Fibroblast of skin of scalp (primary cell): ENCODE measurements at regions not wholly inside any gene's neighbourhood (a gene's known extent, or its start where the extent isn't known, plus 50 kb on each side); places are given as distances from the start of the nearest gene placed in this dataset.
A peak's percentile ranks its signal among the peaks of the same experiment; 100 is the strongest.

Source experiments
- DNase-seq: peaks from one replicate; pipeline ENCODE4 v3.0.0-alpha.2; 2013

DNA sequence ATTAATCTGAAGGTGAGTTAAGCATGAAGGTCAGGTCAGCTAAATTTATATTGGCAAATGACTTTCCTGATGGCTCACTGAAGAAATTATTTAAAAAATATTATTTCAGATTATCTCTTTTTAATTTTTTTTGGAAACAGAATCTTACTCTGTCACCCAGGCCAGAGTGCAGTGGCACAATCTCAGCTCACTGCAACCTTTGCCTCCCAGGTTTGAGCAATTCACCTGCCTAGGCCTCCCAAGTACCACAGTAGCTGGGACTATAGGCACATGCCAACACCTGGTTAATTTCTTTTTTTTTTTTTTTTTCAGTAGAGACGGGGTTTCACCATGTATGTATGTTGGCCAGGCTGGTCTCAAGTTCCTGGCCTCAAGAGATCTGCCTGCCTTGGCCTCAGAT is 976.7 kb downstream of the TTLL7 start:
- DNase-seq, result no peak

DNA sequence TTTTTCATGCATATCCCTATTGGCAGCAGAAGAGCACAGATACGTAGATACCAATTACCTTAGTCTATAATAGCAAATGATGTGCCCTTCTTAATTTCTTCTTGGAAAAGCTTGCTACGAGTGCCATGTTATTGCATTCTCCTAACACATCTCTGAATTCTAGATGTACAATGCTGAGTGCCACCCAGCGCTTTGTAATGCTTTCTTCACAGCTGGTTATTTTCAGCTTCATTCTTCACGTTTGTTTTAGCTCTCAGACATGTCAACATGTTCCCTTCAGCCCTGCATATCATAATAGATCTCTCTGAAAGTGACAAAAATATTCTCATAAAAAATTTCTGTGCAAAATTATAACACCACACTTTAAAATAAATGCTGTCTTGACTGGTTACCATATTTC is 981.2 kb downstream of the TTLL7 start:
- no peak for DNase-seq

DNA sequence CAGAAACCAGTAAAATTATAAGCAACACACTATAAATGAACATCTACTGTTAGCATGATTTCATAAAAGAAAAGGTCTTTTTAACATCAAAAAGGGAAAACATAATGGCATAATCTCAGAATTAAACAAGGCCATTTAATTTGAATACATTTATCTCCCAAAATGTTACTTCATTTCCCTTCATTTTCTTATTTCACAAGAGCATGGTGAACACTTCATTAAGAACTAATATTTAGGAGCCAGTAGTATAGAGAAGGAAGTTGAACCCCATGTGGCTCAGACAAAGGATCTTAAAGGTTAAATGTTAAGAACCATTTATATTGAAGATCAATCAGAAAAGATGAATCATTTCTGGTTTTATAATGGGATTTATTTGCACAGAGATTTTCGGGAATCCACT is 981.7 kb downstream of the TTLL7 start:
- no peak for DNase-seq

DNA sequence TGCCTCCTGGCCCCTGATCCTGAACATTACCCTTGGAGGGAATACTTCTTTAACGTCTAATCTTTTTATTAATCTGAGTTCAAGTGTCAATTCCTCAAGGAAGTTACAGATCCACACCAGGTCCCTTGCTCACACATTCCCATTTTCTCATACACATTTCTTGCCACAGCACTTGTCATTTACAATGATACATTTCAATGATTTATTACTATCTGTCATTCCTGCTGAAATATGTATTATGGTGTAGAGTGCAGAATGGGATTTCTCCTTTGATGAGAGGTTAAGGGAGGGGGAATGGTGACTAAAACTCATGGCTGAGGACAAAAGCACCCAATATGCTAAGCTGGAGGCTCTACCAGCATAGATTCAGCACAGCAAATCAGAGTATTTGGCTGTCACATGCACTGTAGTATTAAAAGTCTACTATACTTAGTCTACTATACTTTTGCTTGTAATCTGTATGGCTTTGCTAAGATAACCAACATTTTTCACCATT is 982.5 kb downstream of the TTLL7 start:
- no peak for DNase-seq

DNA sequence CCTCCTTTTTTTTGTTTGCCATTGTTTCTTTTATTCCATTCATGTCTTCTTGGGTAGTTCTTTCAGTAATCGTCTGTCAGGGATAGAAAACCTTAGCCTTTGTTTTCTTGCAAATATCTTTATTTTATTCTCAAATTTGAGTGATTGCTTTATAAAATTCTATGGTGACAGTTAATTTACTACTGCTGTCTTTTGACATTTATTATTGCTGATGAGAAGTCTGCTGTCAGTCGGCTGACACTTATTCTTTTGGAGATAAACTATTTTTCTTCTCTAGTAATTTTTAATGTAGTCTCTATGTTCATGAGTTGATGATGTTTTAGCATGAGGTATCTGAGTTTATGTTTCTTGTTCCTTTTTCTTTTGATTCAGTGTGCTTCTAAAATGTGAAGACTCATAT is 983.8 kb downstream of the TTLL7 start:
- no peak for DNase-seq

DNA sequence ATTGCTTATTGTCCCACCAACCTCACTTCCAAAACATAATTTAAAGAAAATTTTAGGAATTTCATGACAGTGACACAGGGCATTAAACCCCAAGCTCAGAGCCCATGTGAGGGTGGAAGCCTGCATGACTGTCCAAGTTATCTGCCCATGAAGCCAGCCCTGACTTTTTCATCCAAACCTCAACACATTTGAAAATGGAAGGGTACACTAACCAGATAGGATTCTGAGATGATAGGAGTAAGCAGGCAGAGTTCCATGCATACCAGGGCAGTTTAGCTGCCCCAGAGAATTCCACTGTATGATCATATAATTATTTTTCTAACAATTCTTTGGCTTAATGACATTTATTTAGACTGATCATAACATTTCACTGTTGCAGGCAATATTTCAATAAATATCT is 986.0 kb downstream of the TTLL7 start:
- peak; percentile 53 for DNase-seq

DNA sequence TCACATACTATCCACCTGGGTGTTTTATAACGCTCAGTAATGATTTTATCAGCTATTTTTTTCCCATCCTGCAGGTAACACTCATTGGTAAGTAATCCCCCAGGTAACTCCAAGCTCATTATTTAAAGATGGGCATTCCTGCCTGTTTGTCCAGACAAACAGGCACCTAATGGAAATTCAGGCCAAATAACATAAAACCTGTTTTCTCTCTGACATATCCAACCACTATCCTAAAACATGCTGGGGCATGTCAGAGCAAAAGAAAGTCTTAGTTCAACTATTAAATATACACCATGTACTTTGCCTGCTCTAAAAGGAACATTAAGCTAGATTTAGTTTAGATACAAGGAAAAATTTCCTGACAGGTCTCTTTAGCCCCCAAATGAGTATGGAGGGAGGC is 987.7 kb downstream of the TTLL7 start:
- DNase-seq, result no peak

DNA sequence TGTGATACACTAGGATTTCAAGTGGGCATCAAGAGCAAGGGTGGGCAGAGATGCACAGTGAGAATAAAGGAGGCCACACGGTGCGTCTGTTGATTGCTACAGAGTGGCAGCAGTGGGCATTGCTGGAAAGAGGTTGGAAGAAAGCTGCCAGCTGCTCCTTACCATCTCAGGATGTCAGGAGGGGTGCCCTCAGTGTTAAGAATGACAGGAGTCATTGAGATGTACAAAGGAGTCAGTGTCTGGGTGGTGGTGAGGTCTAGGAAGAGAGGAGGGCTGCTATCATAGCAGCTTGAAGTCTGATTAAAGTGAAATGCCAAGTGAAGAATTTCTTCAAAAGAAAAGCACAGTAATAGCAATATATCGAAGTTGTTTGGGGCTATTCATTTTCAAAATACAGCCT is 992.7 kb downstream of the TTLL7 start:
- DNase-seq, result no peak

DNA sequence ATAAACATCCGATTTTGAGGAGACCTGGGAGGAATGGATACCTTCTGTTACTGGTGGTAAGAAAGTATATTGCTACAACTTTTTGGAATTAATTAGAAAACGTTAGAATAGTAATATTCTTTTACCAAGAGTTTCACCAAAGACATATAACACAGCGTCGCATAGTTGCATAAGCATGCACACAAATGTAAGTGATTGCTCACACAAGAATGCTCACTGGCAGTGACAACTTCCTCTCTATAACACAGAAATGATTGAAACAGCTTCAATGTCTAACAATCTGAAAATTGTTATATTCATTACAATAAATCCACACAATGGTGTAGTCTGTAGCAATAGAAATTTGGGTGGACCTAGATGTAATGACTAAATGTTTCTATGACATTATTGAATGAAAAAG is 998.6 kb downstream of the TTLL7 start:
- DNase-seq, result peak; percentile 22

DNA sequence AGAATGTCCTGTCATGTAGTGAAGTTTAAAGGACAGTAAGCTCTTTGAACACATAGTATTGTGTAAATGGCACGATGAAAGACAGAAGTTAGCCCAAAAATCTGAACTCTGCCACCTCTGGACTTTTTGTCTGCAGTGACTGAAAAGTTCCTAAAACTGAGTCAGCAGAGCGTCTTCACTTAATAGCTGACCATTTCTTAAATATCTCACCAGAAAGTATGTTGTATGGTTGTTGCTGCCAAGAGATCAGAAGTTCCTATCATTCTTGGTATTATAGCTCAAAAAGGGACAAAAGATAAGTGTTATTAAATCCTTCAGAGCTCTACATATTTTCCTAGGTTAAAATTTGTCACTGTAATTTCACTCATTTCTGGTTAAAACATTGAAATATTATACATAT is 1003.0 kb downstream of the TTLL7 start:
- peak; percentile 57 for DNase-seq

DNA sequence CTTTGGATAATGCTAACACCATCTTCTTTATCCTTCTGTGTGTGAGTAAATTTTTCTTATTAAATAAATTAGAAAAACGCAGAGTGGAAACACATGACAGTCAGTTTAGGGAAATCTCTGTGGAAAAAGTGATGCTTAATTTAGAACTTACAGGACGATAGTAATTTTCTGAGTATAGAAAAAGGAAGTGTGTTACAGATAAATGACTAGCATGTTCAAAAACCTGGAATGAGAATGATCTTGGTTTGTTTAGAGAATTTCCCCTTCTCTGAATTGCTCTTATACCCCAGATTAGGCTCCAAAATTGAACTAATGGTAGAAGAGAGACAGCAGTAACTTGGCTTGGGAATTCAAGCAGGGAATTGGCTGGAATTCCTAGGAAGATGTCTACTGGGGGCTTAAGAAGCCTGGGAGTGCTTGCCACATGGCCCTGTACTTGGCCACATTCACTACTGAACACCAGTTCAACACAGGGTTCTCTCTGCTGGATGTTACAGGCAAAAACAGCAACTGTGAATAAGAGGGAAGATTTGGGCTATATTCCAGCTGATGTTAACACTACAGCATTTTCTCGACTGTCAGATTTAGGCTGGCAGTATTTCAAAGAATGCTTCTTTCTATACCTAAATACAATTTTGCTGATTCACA is 1004.2 kb downstream of the TTLL7 start:
- DNase-seq, result peak; percentile 51

DNA sequence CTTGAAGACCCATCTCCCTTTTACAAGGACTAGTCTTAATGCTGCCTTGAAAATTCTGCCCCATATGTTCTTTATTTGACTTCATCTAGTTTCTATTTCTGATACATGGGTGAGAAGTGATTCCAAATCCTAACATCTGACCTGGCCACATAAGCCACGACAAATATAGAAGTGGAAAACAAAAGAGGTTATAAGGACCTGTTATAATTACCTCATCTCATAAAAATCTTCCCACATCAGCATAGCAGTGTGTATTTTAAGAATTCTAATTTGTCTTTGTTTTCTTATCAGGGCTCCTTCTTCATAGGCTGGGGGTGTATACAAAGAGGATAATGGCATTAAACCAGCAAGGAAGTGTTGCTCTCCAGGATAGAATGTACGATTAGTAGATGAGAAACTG is 1007.4 kb downstream of the TTLL7 start:
- no peak for DNase-seq

DNA sequence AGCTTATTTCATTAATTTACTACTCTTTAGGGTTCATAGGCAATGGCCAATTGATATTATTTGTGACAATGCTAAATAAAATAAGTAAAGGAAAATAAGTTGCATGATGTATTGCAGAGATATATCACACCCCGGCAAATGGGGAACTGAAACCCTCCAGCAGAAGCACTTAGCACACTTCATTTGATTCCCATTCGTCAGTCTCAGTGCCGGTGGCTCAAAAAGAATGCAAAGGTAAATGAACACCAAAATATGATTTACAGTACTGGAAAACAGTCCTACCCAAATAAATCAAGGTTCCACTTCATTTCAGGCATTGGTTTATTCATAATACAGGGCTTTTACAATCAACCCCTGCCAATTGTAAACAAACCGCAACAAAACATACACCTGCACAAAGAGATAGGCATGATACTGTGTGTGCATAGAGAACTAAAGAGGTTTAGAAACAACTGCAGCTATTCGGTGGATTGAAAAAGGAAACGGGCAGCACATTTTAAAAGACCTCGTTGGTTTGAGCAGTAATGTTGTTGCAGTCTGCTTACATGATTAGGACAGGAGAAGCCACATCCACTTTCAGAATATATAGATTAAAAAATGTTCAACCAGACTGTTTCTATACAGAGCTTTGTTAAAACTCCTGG is 1019.2 kb downstream of the TTLL7 start:
- DNase-seq, result no peak

DNA sequence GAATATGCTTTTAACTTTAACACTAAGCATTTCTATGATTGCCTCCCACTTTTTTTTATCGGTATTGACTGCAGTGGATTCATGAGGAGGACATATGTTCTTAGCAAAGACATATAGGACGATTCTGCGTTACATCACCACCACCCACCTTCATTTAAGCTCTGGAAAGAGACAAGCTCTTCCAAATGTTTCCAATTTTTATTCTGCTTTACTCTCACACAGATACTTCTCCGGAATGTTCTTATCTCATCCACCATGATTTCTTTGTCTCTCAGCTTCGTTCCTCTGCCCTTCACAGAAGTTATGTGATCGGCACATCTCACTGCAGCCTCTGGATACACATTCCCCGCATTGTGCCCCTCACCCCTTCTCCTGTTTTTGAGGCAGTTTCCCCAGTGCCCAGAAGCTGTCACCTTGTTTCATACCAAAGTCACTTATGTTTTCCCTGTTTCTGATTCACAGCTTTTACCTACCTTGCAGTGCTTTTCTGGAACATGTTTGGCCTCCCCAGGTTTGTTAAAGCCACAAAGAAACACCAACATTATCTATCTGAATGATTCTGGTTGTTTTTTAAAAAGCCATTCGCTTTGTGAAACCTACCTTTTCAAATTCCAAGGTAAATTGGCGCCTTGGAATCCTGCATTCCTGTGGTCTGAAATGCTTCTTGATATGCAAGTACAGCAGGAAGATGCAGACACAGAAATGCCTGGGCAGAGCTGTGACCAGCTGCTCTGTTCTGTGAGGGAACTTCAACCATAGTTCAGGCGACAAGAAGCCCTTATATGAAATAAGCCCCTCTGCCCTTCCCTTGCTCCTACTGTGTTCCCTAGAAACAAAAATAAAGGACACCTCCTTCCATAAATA is 1020.2 kb downstream of the TTLL7 start:
- no peak for DNase-seq

DNA sequence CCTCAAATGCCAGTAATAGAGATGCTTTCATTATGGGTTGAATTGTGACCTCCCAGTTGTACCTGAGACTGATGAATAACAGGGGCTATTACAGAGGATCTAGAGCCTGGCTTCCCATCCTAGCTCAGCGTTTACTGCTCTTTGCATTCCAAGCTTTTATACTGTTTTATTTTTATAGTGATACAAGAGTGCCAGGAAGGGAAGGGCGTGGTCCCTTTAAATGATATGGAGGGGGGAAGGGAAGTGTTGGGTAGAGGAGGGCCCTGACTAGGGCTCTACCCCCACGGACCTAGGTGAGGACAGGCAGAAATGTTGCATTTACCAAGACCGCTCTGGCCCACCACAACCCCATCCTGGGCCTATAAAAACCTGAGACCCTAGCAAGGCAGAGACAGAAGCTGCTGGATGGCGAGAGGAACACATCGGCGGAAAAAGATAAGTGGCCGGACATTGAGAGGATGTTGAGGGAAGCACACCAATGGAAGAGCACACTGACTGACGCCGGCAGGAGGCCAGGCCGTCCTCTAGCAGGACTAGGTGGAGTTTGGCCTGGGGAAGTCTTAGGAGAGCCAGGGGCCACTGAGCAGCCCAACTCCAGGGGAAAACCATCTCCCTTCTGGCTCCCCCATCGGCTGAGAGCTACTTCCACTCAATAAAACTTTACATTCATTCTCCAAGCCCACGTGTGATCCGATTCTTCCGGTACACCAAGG is 1025.9 kb downstream of the TTLL7 start:
- no peak for DNase-seq

DNA sequence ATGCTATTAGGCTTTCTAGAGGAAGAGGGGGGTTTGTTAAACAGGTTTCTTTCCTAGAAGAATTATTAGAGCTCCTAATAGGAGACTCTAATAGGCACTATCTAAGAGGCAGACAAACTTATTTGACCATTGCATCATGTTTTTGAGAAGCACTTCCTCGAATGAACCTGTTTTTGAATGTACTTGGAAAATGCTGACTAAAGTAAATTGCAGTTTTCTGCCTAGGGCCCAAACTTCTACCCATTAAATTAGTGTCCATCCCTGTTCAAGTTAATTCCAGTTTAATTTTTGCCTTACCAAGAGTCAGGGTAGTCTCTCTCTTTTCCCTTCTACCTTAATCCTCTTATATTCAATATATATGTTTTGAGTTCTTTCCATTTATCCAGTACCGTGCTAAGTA is 1029.6 kb downstream of the TTLL7 start:
- no peak for DNase-seq

DNA sequence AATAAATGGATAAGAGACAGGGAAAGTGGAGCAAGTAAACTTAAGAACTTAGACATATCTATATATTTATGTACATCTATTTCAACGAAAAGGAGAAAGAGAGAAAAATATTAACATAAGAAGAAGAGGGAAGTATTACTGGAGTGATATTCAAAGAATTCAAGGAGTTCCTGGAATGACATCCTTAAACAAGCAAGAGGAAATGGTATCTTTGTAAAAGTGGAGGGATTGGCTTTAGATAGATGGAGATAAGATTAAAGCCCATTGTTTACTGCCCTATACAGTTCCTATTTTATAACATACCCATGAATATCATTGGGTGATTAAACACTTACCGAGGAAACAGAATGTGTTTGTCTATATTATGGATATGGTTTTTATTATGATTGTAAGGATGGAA is 1036.3 kb downstream of the TTLL7 start:
- no peak for DNase-seq

DNA sequence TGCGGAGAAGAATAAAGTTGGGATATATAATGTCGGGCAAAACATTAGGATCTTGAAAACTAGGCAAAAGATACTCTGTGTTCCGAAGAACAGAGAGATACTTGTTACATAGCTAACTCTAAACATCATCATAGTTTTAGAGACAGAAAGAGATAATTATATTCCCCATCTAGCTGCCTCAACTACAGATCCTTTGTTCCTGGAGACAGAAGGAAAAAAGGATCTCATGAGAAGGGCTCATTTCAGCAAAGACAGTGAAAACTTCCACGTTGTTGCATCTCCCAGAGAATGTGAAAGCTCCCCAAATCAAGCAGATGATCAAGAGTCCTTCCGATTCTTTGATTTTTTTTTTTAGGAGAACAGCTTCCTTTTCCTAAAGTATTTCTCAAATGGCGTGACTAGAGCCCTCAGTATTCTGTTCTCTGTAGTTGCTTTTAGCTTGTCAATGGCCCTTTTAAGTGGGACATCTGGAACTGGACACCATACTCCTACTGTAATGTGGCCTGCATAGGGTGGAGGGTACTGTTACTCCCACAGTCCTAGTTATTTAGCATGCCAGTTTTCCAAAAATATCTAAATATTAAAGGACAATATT is 1048.2 kb downstream of the TTLL7 start:
- DNase-seq, result no peak

DNA sequence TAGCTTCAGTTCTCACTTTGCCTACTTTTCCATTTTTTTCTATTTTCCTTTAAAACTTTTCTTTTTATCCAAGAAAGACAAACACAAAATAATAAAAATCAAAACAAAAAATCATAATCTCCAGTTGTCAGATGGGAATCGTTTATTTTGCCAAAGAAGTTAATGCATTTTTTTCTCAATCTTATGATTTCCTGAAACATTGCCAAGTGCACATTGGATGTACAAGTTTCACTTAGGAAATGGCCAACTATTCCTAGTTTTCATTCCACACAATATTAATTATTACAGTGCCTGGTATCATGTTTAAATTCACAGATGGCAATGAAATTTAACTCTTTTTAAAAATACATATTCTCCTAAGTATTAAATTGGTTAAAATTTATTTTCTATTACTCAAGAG is 1050.5 kb downstream of the TTLL7 start:
- no peak for DNase-seq

DNA sequence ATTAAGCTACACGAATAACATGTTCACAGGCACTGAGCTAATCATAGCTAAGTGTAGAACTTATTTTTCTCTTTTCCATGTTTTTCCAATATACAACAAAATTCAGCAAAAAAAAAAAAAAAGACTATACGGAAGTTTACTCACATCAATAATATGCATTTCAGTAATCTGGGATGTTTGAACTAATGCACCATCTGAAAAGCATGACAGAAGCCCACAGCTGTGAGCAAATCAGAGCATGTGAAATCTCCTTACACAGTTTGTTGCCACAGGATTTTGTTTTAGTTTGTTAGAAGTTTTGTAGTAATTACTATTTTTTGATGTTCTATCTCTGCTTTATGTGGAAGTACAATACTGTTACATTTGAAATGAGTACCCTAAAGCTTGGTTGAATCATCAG is 1051.7 kb downstream of the TTLL7 start:
- peak; percentile 22 for DNase-seq

DNA sequence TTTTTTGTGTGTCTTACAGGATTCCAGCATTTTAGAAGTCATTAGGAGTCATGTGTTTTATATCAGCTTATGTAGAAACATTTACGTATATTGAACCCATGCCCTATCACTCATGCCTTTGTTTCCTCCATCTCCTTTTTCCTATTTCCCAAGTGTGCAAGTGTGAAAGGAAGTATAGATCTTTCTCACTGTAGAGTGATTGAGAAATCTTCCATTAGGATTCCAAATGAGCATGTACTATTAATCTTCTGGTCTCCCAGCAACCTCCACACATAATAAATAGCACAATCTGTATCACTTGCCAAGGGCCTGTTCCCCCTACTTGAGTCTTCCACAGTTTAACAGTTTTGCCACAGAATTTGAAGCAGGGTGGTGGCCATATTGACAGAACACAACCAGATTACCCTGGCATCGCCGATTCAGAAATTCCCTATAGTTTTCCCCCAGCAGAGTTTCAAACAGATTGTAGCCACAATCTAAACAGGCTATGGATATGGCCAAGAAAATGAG is 1052.8 kb downstream of the TTLL7 start:
- DNase-seq, result no peak

DNA sequence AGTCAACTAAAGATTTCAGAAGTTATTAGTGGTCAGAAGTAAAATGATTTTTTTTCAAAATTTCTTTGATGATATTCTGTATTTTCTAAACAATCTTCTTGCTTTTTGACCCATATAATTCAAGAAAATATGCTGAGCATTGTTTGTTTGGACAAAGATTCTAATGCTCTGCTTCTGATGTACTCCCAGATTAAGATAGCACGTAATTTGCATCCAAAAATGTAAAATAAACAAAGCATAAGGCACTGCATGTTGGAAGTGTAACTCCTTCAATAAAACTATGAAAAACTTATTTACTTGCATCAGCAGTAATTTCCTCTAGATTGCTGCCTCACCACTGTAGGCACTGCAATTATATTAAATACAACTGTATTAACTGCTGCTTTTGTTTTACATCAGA is 1054.1 kb downstream of the TTLL7 start:
- no peak for DNase-seq
